Endothelial cell of umbilical vein (primary cell): ENCODE measurements at regions not wholly inside any gene's neighbourhood (a gene's known extent, or its start where the extent isn't known, plus 50 kb on each side); places are given as distances from the start of the nearest gene placed in this dataset.

Source experiments
- BruUV-seq: library from RNA; stranded (reverse); fragments of 400-500 nt; replicated peaks from 2 replicates; lab custom pipeline; 2021; lab: Mats Ljungman, UMichigan
- CTCF ChIA-PET: fragments of 300-600, 350-600 bp; sonication (Branson Sonifier 250); formaldehyde crosslinking; loops from one replicate; lab custom pipeline; 2021; ENCODE audit warnings: antibody characterized with exemption, inconsistent platforms; lab: Charles Lee
- POLR2A ChIA-PET: fragments of 300-600, 350-600 bp; sonication (Branson Sonifier 250); formaldehyde crosslinking; loops from one replicate; lab custom pipeline; 2021; ENCODE audit warnings: antibody characterized with exemption, inconsistent platforms; lab: Charles Lee
- DNase-seq: peaks from one replicate; pipeline ENCODE4 v3.0.0-alpha.2; 2011; ENCODE audit warnings: low read depth, low spot score
- FAIRE-seq: peaks from 2 replicates; lab custom pipeline; 2011; peaks lifted over from hg19 to GRCh38; lab: Jason Lieb, UNC
- H2AFZ ChIP-seq: 2 replicates; pipeline ENCODE4 v1.6.0; 2012; ENCODE audit warnings: low read depth, low read length, control low read depth, inconsistent platforms
- H3K27ac ChIP-seq: 2 replicates; pipeline ENCODE4 v1.5.1; 2011; ENCODE audit warnings: low read depth, mild to moderate bottlenecking, control low read depth, low read length, moderate library complexity; ENCODE audit not compliant: insufficient read depth
- H3K27me3 ChIP-seq, 2 experiments: 2 replicates each; pipeline versions ENCODE4 v1.6.0 to v1.6.1; 2011; ENCODE audit warnings: low read length in 2 of 2, mixed read lengths in 1 of 2; ENCODE audit not compliant: control insufficient read depth in 2 of 2, insufficient read depth in 2 of 2
- H3K36me3 ChIP-seq, 2 experiments: 2 replicates in 1 of 2; 3 replicates in 1 of 2; pipeline ENCODE4 v1.5.1; 2011; ENCODE audit warnings: low read length in 2 of 2, mild to moderate bottlenecking in 1 of 2, moderate library complexity in 1 of 2; ENCODE audit not compliant: control insufficient read depth in 2 of 2, insufficient read depth in 2 of 2; ENCODE audit errors: extremely low read depth in 1 of 2
- H3K4me1 ChIP-seq: 3 replicates; pipeline ENCODE4 v1.5.1; 2011; ENCODE audit warnings: mild to moderate bottlenecking, low read length; ENCODE audit not compliant: control insufficient read depth, insufficient read depth; ENCODE audit errors: extremely low read depth
- H3K4me2 ChIP-seq: 2 replicates; pipeline ENCODE4 v1.6.1; 2011; ENCODE audit warnings: low read length, control low read depth, mixed read lengths; ENCODE audit not compliant: insufficient read depth
- H3K4me3 ChIP-seq, 3 experiments: fragments of 200-600 bp in 1 of 3; sonication (generic), shearing (Covaris generic) in 1 of 3; replicated peaks in 1 of 3; 2 replicates each; pipeline ENCODE4 v1.5.1; 2011 to 2016; ENCODE audit warnings: control low read depth in 3 of 3, low read length in 3 of 3, mild to moderate bottlenecking in 2 of 3, inconsistent platforms in 1 of 3, low read depth in 1 of 3, moderate library complexity in 1 of 3; ENCODE audit not compliant: insufficient read depth in 1 of 3
- H3K79me2 ChIP-seq: 2 replicates; pipeline ENCODE4 v1.6.0; 2012; ENCODE audit warnings: low read length, inconsistent platforms; ENCODE audit not compliant: control insufficient read depth, insufficient read depth
- H3K9ac ChIP-seq: replicated peaks from 2 replicates; pipeline ENCODE3; 2011; ENCODE audit warnings: low read length, control low read depth; ENCODE audit not compliant: insufficient read depth; ENCODE audit errors: extremely low read depth
- H3K9me1 ChIP-seq: replicated peaks from 3 replicates; pipeline ENCODE4 v1.6.0; 2011; ENCODE audit warnings: mild to moderate bottlenecking, low read length; ENCODE audit not compliant: control insufficient read depth, insufficient read depth; ENCODE audit errors: extremely low read depth
- H3K9me3 ChIP-seq: replicated peaks from 2 replicates; pipeline ENCODE4 v1.5.1; 2012; ENCODE audit warnings: low read length, inconsistent platforms; ENCODE audit not compliant: control insufficient read depth, insufficient read depth
- H4K20me1 ChIP-seq: replicated peaks from 2 replicates; pipeline ENCODE3; 2011; ENCODE audit warnings: mild to moderate bottlenecking, low read length; ENCODE audit not compliant: control insufficient read depth, insufficient read depth; ENCODE audit errors: extremely low read depth
- EZH2 ChIP-seq: IDR thresholded peaks from 2 replicates; pipeline ENCODE4 v1.6.1; 2012; ENCODE audit warnings: borderline replicate concordance, low read depth, mild to moderate bottlenecking, moderate library complexity, low read length, inconsistent platforms; ENCODE audit not compliant: severe bottlenecking
- FOS ChIP-seq: IDR thresholded peaks from 2 replicates; pipeline ENCODE4 v1.6.1; 2011; ENCODE audit warnings: mild to moderate bottlenecking, low read length, moderate library complexity, borderline replicate concordance; ENCODE audit not compliant: insufficient read depth
- GATA2 ChIP-seq: IDR thresholded peaks from 2 replicates; pipeline ENCODE4 v1.7.0; 2011; ENCODE audit warnings: low read depth, mild to moderate bottlenecking, moderate library complexity, mixed read lengths, low read length; ENCODE audit not compliant: insufficient read length, insufficient read depth
- JUN ChIP-seq: IDR thresholded peaks from 2 replicates; pipeline ENCODE4 v1.6.1; 2011; ENCODE audit warnings: borderline replicate concordance, low read depth; ENCODE audit not compliant: insufficient read length, insufficient read depth
- MYC ChIP-seq: IDR thresholded peaks from one replicate; pipeline ENCODE4 v1.6.1; 2011; ENCODE audit warnings: mild to moderate bottlenecking, low read depth, low read length
- POLR2A ChIP-seq: IDR thresholded peaks from 2 replicates; pipeline ENCODE4 v1.6.1; 2012; ENCODE audit warnings: low read depth, mild to moderate bottlenecking, control low read depth, low read length
- POLR2AphosphoS5 ChIP-seq: IDR thresholded peaks from 2 replicates; pipeline ENCODE4 v1.6.1; 2012; ENCODE audit warnings: low read depth, mild to moderate bottlenecking, control low read depth, low read length, moderate library complexity; ENCODE audit not compliant: insufficient read depth
- dilution Hi-C: fragments of 300-500 bp; cut with MboI; formaldehyde crosslinking; loops from one replicate; pipeline ENCODE4 v1.15.0; 2019; ENCODE audit warnings: low sequenced_read_pairs; ENCODE audit not compliant: extremely low pct_ligation_motif_present
- intact Hi-C: fragments of 100-400 bp; cut with micrococcal nuclease; formaldehyde crosslinking; loops from one replicate; pipeline ENCODE4 v1.10.0; 2022
- TF ChIP-seq, protein P1 (sequence below): IDR thresholded peaks from 2 replicates; pipeline ENCODE4 v1.6.1; 2011; ENCODE audit not compliant: insufficient read depth, insufficient read length
- TF ChIP-seq, protein P2 (sequence below), 2 donors: IDR thresholded peaks; 1 replicate in 1 of 2; 2 replicates in 1 of 2; pipeline ENCODE4 v1.5.1; 2011; ENCODE audit warnings: low read length in 2 of 2, mild to moderate bottlenecking in 2 of 2, moderate library complexity in 2 of 2, control low read depth in 1 of 2, inconsistent platforms in 1 of 2, low read depth in 1 of 2; ENCODE audit not compliant: insufficient read depth in 1 of 2; ENCODE audit errors: extremely low read depth in 1 of 2

DNA sequence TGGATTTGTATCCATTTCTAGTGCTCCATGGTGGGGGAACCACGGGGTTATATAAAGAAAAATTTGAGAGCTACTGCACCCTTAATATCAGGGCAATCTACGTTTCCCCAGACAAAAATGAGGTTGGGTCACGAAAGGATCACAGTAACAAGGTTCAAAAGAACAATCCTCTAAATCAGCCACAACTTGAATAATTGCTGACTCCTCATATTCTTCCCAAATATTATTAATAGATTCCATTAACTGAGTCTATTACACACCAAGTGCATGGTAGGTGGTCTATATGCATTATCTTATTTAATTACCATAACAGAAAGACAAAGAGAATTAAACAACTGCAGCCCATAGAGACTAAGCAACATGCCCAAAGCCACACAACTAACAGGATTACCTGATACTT is 438.2 kb downstream of the ETNK1 start:
- Histone ChIP-seq H2AFZ (no peak overlapping the region), H3K27ac (no peak overlapping the region), H3K4me3 (no peak overlapping the region), H3K4me1 (no peaks in the 10 kb centered on the region), H3K4me2 (no peak overlapping the region), H3K79me2 (no peaks in the 10 kb centered on the region), H4K20me1 (no peaks in the 10 kb centered on the region), H3K27me3 (no peaks in the 10 kb centered on the region), H3K9me3 (no peaks in the 10 kb centered on the region), H3K9ac (no peak overlapping the region), H3K9me1 (no peaks in the 10 kb centered on the region), H3K36me3 (no peaks in the 10 kb centered on the region)
- TF ChIP-seq GATA2 (no peak), EZH2 (no peak), JUN (no peak), POLR2AphosphoS5 (no peak), MYC (no peak), FOS (no peak), POLR2A (no peak)
- TF ChIP-seq, protein P1, sequence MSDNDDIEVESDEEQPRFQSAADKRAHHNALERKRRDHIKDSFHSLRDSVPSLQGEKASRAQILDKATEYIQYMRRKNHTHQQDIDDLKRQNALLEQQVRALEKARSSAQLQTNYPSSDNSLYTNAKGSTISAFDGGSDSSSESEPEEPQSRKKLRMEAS, result no peak
- TF ChIP-seq, protein P2, sequence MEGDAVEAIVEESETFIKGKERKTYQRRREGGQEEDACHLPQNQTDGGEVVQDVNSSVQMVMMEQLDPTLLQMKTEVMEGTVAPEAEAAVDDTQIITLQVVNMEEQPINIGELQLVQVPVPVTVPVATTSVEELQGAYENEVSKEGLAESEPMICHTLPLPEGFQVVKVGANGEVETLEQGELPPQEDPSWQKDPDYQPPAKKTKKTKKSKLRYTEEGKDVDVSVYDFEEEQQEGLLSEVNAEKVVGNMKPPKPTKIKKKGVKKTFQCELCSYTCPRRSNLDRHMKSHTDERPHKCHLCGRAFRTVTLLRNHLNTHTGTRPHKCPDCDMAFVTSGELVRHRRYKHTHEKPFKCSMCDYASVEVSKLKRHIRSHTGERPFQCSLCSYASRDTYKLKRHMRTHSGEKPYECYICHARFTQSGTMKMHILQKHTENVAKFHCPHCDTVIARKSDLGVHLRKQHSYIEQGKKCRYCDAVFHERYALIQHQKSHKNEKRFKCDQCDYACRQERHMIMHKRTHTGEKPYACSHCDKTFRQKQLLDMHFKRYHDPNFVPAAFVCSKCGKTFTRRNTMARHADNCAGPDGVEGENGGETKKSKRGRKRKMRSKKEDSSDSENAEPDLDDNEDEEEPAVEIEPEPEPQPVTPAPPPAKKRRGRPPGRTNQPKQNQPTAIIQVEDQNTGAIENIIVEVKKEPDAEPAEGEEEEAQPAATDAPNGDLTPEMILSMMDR (IDR thresholded peaks at IDR 0.05; ENCODE audit: extremely low read depth in 1 of 2, insufficient read depth in 1 of 2, low read depth in 1 of 2, low read length in 2 of 2), result no peak
- dilution Hi-C loops, result no loop called here
- DNase-seq (no peak), FAIRE-seq (no peak)
- intact Hi-C loops, result no loop called here
- no TSS peak for BruUV-seq
- CTCF ChIA-PET, result no interaction called here
- POLR2A ChIA-PET, result no interaction called here
